HUES64 (cell line): ENCODE measurements at regions not wholly inside any gene's neighbourhood (a gene's known extent, or its start where the extent isn't known, plus 50 kb on each side); places are given as distances from the start of the nearest gene placed in this dataset.

ENCODE experiments used
- H3K27ac ChIP-seq: 2 replicates; pipeline ENCODE4 v1.7.0; 2013; ENCODE audit warnings: low read depth, low read length, inconsistent platforms
- H3K27me3 ChIP-seq: 2 replicates; pipeline ENCODE4 v1.6.1; 2013; ENCODE audit warnings: mild to moderate bottlenecking, low read length; ENCODE audit not compliant: insufficient read depth
- H3K36me3 ChIP-seq: 2 replicates; pipeline ENCODE4 v1.6.1; 2013; ENCODE audit warnings: mild to moderate bottlenecking, low read length; ENCODE audit not compliant: insufficient read depth
- H3K4me1 ChIP-seq: 2 replicates; pipeline ENCODE4 v1.6.1; 2013; ENCODE audit warnings: mild to moderate bottlenecking, low read length, moderate library complexity; ENCODE audit not compliant: insufficient read depth
- H3K4me3 ChIP-seq: 2 replicates; pipeline ENCODE4 v1.5.1; 2013; ENCODE audit warnings: mild to moderate bottlenecking, low read length, moderate library complexity
- H3K9ac ChIP-seq: 2 replicates; pipeline ENCODE4 v1.6.1; 2013; ENCODE audit warnings: mild to moderate bottlenecking, low read depth, low read length
- H3K9me3 ChIP-seq: 2 replicates; pipeline ENCODE4 v1.6.1; 2013; ENCODE audit warnings: low read depth, low read length; ENCODE audit not compliant: insufficient read depth
- WGBS: fragments of 150-250, 120-280 bp; methylation state at CpG from one replicate; pipeline ENCODE4 v1.1.7; 2013; ENCODE audit warnings: missing lambda C conversion rate; 5-methylcytosine and 5-hydroxymethylcytosine counted together

DNA sequence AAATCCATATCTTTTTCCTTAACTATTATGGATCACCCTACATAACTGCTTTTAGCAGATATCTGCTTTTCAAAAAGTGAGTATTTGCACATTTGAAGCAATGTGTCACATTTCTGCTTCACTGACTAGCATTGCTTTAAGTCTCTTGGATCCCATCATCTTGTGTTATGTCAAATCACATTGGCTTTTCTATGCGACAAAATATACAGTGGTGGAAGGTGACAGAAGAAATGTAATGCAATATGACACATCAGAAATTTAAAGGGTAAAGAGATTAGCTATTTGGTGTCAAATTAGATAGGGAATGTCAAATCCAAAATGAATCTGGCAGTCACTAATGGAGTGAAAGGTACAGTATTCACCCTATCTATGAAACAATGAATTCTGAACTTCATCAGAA lies 1282.1 kb upstream of the PCDH20 start:
- no peak overlapping the region for H3K9ac ChIP-seq
- H3K9me3 ChIP-seq, result no peaks in the 10 kb centered on the region
- H3K4me1 ChIP-seq, result no peaks in the 10 kb centered on the region
- 100% methylated on average over 1 of the region's 1 CpG for WGBS
- H3K36me3 ChIP-seq, result no peaks in the 10 kb centered on the region
- H3K4me3 ChIP-seq, result no peak overlapping the region
- no peaks in the 10 kb centered on the region for H3K27me3 ChIP-seq
- no peak overlapping the region for H3K27ac ChIP-seq

DNA sequence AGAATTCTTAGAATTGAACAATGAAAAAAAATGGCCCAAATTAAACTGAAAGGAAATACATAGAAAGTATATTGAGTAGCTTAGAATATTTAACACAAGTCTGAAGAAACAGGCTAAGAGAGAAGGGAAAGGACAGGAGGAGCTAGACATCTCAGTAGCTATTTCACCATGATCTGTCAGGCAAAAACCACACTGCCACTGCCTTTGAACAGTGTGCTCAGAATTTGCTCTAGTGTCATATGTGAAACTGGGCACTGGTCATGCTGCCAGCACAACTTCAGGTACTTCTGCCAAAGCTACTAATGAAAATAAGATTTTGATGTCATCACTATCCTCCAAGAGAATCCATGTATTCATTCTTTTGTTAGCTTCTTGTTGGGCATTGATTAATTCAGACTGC lies 1280.8 kb upstream of the PCDH20 start:
- H3K9me3 ChIP-seq, result no peaks in the 10 kb centered on the region
- no peaks in the 10 kb centered on the region for H3K36me3 ChIP-seq
- H3K4me3 ChIP-seq, result no peak overlapping the region
- no peaks in the 10 kb centered on the region for H3K4me1 ChIP-seq
- no peaks in the 10 kb centered on the region for H3K27me3 ChIP-seq
- no peak overlapping the region for H3K27ac ChIP-seq
- H3K9ac ChIP-seq, result no peak overlapping the region

DNA sequence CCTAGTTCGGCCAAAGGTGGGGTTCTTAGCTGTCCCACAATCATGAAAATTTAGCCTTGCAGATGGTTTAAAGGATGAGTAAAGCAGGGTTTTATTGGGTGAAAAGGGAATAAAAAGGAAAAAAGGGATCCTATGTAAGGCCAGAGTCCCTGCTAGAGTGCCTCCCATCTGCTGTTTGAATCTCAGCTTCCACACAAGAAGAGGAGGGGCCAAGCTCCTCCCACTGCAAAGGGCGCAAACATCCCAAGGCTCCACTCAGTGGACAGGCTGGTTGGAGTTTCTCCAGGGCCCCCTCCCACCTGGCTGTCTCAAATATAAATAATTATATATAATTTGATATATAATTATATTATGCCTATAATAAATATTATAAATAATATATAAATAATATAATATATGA lies 1272.1 kb upstream of the PCDH20 start:
- H3K4me3 ChIP-seq, result no peak overlapping the region
- no peaks in the 10 kb centered on the region for H3K9me3 ChIP-seq
- H3K27ac ChIP-seq, result no peak overlapping the region
- no peak overlapping the region for H3K9ac ChIP-seq
- peaks cover 15% of the 10 kb centered on the region for H3K4me1 ChIP-seq
- H3K27me3 ChIP-seq, result no peaks in the 10 kb centered on the region
- no peaks in the 10 kb centered on the region for H3K36me3 ChIP-seq
- WGBS, result 91% methylated on average over 2 of the region's 2 CpGs

DNA sequence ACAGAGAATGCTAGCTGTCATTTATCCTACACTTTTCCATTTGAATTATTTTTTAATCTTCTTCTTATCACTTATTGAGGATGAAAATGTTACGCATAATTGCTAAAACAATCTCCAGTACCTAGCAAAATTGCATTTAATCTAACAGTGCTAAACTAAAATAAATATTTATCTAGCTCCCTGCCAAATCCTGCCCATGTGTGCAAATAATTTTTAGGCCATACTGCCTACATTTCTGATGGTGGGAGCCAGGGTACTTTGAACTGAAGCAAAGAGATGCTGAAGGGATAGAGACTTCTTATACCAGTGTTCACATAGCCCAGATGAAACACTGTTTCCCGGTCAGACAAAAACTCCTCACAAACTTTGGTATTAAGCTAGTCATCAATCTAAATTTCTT lies 1268.7 kb upstream of the PCDH20 start:
- WGBS, result 100% methylated on average over 2 of the region's 2 CpGs
- H3K9me3 ChIP-seq, result no peaks in the 10 kb centered on the region
- H3K9ac ChIP-seq, result no peak overlapping the region
- H3K27ac ChIP-seq, result no peak overlapping the region
- H3K4me1 ChIP-seq, result no peaks in the 10 kb centered on the region
- H3K27me3 ChIP-seq, result no peaks in the 10 kb centered on the region
- no peaks in the 10 kb centered on the region for H3K36me3 ChIP-seq
- no peak overlapping the region for H3K4me3 ChIP-seq

DNA sequence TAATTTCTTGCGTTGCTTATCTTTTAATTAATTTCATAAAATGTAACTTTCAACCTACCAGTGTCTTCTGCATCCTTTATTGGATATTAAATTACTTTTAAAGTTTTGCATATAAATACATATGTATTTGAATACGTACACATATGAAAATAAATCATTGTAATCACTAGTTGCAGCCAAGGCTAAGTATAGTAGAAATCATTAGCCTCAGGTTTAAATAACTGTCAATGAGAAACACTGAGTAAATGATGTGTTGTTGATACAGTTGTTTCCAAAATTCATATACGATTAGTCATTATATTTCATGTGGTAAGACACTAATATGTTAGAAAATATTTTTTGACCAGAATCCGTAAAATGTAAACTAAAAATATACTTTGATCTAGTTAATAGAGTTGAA lies 1267.1 kb upstream of the PCDH20 start:
- no peaks in the 10 kb centered on the region for H3K27me3 ChIP-seq
- no peaks in the 10 kb centered on the region for H3K36me3 ChIP-seq
- no peaks in the 10 kb centered on the region for H3K4me1 ChIP-seq
- H3K4me3 ChIP-seq, result no peak overlapping the region
- no peaks in the 10 kb centered on the region for H3K9me3 ChIP-seq
- H3K9ac ChIP-seq, result no peak overlapping the region
- no peak overlapping the region for H3K27ac ChIP-seq
- no CpG with 5 or more reads among the region's 4 CpGs for WGBS

DNA sequence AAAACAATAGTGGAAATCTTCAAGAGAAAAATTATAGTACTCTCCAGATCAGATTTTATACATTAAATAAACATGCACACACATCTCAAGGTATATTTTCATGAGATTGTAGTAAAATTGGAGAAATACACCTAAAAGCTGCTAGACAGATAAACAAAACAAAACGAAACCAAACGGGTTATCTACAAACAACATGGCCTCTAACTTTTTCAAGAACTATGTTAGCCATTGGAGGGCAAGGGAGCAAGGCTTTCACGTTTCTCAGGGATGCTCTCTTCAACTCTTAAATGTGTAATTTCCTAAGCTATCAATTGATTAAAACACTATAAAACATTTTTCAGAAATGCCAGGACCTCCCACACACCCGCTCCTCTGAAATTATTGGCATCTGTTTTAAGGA lies 1262.4 kb upstream of the PCDH20 start:
- Histone ChIP-seq H3K27ac (no peak overlapping the region), H3K36me3 (no peaks in the 10 kb centered on the region), H3K4me1 (no peaks in the 10 kb centered on the region), H3K27me3 (no peaks in the 10 kb centered on the region), H3K9ac (no peak overlapping the region), H3K9me3 (no peaks in the 10 kb centered on the region), H3K4me3 (no peak overlapping the region)
- 94% methylated on average over 4 of the region's 4 CpGs for WGBS

DNA sequence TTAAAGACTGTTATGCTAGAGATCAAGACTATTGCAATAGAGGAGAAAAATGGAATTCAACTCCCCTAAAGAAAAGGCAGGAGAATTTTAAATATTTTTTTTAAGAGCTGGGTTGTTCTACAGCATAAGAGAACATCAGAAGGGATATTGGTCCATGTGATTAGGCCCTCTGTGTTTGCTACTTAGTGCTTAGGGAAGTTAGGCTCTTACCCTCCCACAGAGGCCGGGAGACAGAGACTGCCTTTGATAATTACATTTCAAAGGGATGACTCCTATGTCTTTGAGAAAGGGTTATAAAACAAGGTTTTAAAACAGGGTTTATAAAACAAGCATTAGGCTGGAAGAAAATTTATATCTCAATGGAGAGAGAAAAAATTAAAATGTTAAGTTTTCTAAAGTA lies 1248.1 kb upstream of the PCDH20 start:
- H3K27me3 ChIP-seq, result no peaks in the 10 kb centered on the region
- no peaks in the 10 kb centered on the region for H3K9me3 ChIP-seq
- H3K4me1 ChIP-seq, result no peaks in the 10 kb centered on the region
- H3K27ac ChIP-seq, result no peak overlapping the region
- WGBS, result 25% methylated on average over 1 of the region's 1 CpG
- H3K36me3 ChIP-seq, result no peaks in the 10 kb centered on the region
- no peak overlapping the region for H3K4me3 ChIP-seq
- H3K9ac ChIP-seq, result no peak overlapping the region

DNA sequence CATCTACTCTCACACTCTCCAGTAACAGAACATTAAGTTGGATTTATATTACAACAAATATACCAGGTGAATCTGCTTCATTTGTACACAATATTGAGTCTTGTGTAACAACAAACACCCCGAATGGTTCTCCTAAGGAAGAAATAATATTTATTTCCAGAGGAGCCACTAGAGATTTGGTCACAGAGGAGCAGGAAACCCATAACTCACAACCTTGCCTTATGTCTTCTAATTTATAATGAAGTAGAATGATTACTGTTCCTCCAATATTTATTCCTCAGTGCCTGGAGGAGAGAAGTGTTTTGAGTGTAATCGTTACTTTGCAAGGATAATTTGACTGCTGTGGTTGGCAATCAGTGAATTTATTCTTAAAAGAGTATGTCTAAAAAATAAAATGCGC lies 1243.7 kb upstream of the PCDH20 start:
- H3K36me3 ChIP-seq, result no peaks in the 10 kb centered on the region
- H3K4me1 ChIP-seq, result no peaks in the 10 kb centered on the region
- H3K4me3 ChIP-seq, result no peak overlapping the region
- H3K27me3 ChIP-seq, result no peaks in the 10 kb centered on the region
- H3K9ac ChIP-seq, result no peak overlapping the region
- 100% methylated on average over 1 of the region's 3 CpGs for WGBS
- H3K9me3 ChIP-seq, result no peaks in the 10 kb centered on the region
- no peak overlapping the region for H3K27ac ChIP-seq

DNA sequence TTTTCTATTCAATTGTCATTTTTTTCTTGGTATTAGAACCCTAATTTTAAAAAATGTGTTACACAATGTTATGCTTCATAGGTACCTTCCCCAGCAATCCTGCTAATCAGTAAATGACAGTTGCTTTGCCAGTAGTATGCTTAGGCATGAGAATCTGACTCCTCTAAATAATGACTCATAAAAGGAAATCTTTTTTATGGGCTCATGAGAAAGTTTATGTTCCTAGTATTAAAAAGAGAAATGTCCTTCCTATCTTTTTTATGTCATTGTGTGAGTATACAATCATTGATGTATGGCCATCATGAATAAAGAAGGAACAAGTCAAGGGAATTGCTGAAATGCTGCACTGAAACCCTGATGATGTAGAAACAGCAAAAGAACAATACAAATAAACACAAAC lies 1237.7 kb upstream of the PCDH20 start:
- Histone ChIP-seq H3K36me3 (no peaks in the 10 kb centered on the region), H3K4me1 (no peaks in the 10 kb centered on the region), H3K27ac (no peak overlapping the region), H3K9me3 (no peaks in the 10 kb centered on the region), H3K9ac (no peak overlapping the region), H3K4me3 (no peak overlapping the region), H3K27me3 (no peaks in the 10 kb centered on the region)

DNA sequence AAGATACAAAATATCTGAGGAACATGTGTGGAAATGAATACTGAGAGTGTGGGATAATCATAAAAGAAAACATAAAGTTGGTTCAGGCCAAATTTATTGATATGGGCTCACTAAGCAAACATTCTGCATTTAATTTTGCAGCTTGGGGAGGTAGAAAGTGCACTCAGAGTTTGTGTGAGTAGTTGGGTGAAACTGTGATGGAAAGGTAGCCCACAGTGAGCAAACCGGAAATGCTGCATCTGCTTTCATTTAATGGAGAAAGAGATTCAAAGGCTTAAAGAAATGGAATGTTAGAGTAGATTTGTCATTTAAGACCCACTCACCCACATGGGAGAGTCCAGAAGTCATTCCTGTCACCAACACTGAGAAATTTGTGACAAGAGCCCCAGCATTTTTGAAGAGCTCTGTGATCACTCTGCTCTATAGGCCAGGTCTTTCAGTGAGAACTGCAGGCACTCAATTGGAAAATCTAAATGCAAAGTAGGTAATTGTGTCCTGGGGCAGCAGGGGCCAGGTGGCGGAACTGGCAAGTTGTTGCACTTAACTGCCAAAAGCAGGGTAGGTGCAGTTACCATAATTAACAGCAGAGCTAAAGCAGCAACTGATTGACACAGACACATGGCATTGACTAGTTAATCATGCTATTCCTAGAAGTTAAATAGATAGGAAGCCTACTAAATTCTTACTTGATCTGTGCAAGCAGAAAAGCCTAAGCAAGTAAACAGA lies 1228.3 kb upstream of the PCDH20 start:
- 86% methylated on average over 2 of the region's 2 CpGs for WGBS
- Histone ChIP-seq H3K4me1 (peaks cover 3% of the 10 kb centered on the region; the same call in 1 of the 2 replicates), H3K4me3 (no peak overlapping the region), H3K36me3 (no peaks in the 10 kb centered on the region), H3K9me3 (peaks cover 9% of the 10 kb centered on the region; the same call in 1 of the 2 replicates), H3K27ac (no peak overlapping the region), H3K27me3 (no peaks in the 10 kb centered on the region), H3K9ac (no peak overlapping the region)

DNA sequence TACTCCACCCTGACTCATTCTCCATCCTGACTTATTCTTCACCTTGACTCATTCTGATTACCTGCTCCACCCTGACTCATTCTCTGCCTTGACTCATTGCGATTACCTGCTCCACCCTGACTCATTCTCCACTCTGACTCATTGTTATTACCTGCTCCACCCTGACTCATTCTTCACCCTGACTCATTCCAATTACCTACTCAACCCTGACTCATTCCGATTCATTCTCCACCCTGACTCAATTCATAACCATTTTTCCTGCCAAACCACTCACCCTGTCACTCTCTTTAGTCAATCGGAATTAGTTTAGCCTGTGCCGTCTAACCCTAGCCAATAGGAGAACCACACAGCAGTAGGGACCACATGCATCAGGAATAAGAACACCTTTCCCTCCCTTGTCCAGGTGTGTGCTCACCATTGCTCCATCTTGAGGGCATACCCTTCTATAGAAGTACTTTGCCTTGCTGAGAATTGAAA lies 1227.4 kb upstream of the PCDH20 start:
- Histone ChIP-seq H3K27me3 (no peaks in the 10 kb centered on the region), H3K4me1 (peaks cover 3% of the 10 kb centered on the region; the same call in 1 of the 2 replicates), H3K27ac (no peak overlapping the region), H3K9ac (no peak overlapping the region), H3K9me3 (peaks cover 9% of the 10 kb centered on the region; the same call in 1 of the 2 replicates), H3K36me3 (no peaks in the 10 kb centered on the region), H3K4me3 (no peak overlapping the region)
- 93% methylated on average over 4 of the region's 4 CpGs for WGBS

DNA sequence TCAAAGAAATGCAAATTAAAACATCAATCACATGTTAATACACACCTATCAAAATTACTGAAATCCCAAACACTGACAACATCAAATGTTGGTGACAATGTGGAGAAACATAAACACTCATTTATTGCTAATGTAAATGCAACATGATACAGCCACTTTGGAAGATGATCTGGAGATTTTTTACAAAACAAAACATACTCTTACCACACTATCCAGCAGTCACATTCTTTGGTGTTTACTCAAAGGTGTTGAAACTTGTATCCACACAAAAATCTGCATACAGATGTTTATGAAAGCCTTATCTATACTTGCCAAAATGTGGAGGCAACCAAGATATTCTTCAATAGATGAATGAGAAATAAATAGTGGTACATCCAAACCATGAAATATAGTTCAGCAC lies 1219.5 kb upstream of the PCDH20 start:
- Histone ChIP-seq H3K4me3 (no peak overlapping the region), H3K27me3 (no peaks in the 10 kb centered on the region), H3K27ac (no peak overlapping the region), H3K36me3 (no peaks in the 10 kb centered on the region), H3K9ac (no peak overlapping the region), H3K4me1 (no peaks in the 10 kb centered on the region), H3K9me3 (no peaks in the 10 kb centered on the region)
